ENCODE measurements at regions not wholly inside any gene's neighbourhood (a gene's known extent, or its start where the extent isn't known, plus 50 kb on each side); places are given as distances from the start of the nearest gene placed in this dataset.

DNA sequence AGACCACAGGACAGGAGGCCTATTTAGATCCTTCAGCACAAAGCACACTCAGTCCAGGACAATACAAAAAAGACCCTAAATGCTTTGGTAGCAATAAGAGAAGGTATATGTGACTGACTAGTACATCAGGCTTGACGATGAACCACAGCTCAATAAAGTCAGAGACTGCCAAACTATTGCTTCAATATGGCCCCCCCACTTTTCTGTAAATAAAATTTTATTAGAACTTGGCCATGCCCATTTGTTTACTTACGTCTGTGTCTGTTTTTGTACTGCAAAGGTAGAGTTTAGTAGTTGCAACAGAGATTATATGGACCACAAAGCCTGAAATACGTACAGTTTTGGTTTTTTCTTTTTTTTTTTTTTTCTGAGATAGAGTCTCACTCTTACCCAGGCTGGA lies 136.7 kb downstream of the IRS2 start:
- no peak overlapping the region for H3K27ac Mint-ChIP-seq

DNA sequence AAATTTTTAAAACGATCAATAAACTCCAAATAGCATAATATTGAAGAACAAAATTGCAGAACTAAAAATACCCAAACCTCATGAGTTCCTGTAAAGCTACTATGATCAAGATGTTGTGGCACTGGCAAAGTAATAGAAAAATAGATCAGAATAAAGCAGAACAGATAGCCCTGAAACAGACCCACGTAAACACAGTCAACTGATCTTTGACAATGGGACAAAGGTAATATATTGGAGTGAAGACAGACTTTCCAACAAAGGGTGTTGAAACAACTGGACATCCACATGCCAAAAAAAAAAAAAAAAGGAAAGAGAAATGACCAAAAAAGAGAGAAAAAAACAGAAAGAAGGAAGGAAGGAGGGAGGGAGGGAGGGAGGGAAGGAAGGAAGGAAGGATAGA lies 138.7 kb downstream of the IRS2 start:
- no peaks in the 10 kb centered on the region for H3K36me3 Mint-ChIP-seq (ENCODE audit: low read depth)

More for the DNA sequence above, 136.7 kb downstream of the IRS2 start:
- no peak for DNase-seq
- H3K36me3 Mint-ChIP-seq (ENCODE audit: low read depth) = no peaks in the 10 kb centered on the region
- H3K4me3 Mint-ChIP-seq = no peak overlapping the region
- no peaks in the 10 kb centered on the region for H3K4me1 Mint-ChIP-seq
- H3K9me3 ChIP-seq (ENCODE audit: control insufficient read depth, low read length, poor library complexity, severe bottlenecking) = no peaks in the 10 kb centered on the region
- ATAC-seq = no peak
- peaks cover 15% of the 10 kb centered on the region for H3K27me3 Mint-ChIP-seq

DNA sequence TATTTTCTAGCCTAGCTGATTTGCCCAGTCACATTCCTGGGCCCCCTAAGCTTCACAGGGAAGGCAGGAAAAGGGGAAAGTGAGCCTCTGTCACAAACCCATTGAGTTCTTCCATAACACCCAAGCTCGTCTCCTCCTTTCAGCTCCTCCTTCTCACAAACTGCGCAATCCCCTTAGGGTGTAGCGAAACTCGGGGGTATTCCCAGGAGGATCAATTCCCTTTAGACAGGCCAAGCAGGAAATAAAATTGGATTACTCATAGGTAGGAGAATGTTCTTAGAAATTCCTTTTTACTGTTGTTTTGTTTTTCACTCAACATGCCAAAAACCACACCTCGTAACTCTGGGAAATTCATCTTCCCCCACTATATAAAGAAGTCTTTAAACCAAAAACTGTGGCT lies 139.3 kb downstream of the IRS2 start:
- H3K27me3 Mint-ChIP-seq = peaks cover 10% of the 10 kb centered on the region
- no peaks in the 10 kb centered on the region for H3K4me1 Mint-ChIP-seq
- DNase-seq (no peak), ATAC-seq (no peak)
- no peaks in the 10 kb centered on the region for H3K9me3 ChIP-seq (ENCODE audit: control insufficient read depth, low read length, poor library complexity, severe bottlenecking)
- H3K4me3 Mint-ChIP-seq = no peak overlapping the region
- H3K27ac Mint-ChIP-seq = no peak overlapping the region
- no peaks in the 10 kb centered on the region for H3K36me3 Mint-ChIP-seq (ENCODE audit: low read depth)

More for the DNA sequence above, 138.7 kb downstream of the IRS2 start:
- Mint-ChIP-seq H3K4me1 (no peaks in the 10 kb centered on the region), H3K4me3 (no peak overlapping the region), H3K27ac (no peak overlapping the region), H3K27me3 (peaks cover 15% of the 10 kb centered on the region)
- ATAC-seq = no peak
- H3K9me3 ChIP-seq (ENCODE audit: control insufficient read depth, low read length, poor library complexity, severe bottlenecking) = no peaks in the 10 kb centered on the region
- DNase-seq = no peak

DNA sequence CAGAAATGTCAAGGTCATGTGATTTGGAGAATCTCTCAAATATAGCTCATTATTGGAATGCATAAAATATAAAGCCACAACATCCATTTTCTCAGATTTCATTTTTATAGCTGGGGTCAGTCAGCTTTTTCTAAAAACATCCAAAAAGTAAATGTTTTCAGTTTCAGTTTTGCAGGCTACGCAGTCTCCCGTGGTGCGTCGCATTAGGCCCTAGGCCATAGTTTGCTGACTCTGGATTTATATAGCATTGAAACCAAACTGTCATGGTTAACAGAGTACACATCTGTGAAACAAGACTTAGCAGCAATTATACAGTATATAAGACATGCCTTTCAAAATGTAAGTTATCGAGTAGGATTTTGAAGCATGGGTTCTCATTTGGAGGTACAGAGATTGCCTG lies 140.0 kb downstream of the IRS2 start:
- H3K27ac Mint-ChIP-seq = no peak overlapping the region
- no peak for DNase-seq
- peaks cover 4% of the 10 kb centered on the region for H3K27me3 Mint-ChIP-seq
- H3K4me3 Mint-ChIP-seq = no peak overlapping the region
- no peaks in the 10 kb centered on the region for H3K9me3 ChIP-seq (ENCODE audit: control insufficient read depth, low read length, poor library complexity, severe bottlenecking)
- no peaks in the 10 kb centered on the region for H3K4me1 Mint-ChIP-seq
- H3K36me3 Mint-ChIP-seq (ENCODE audit: low read depth) = peaks cover 2% of the 10 kb centered on the region
- ATAC-seq = no peak

DNA sequence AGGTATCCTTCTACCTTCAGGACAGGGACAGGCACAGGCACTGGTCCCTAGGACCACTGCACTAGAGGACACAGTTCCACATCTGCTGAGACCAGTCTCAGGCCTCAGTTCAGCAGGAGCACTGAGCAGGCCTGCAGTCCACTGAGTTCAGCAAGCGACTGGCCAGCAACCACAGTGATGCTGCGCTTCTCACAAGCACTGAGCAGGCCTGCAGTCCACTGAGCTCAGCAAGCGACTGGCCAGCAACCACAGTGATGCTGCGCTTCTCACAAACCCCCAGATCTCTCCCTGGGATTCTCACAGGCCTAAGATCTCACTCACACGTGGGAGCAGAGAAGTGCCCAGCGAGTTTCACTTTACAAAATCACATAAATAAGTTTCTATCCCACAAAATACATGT lies 140.6 kb downstream of the IRS2 start:
- no peak for ATAC-seq
- no peak for DNase-seq
- Mint-ChIP-seq H3K36me3 (ENCODE audit: low read depth) (peaks cover 2% of the 10 kb centered on the region), H3K27ac (no peak overlapping the region), H3K4me3 (no peak overlapping the region), H3K27me3 (no peaks in the 10 kb centered on the region), H3K4me1 (no peaks in the 10 kb centered on the region)
- H3K9me3 ChIP-seq (ENCODE audit: control insufficient read depth, low read length, poor library complexity, severe bottlenecking) = no peaks in the 10 kb centered on the region

DNA sequence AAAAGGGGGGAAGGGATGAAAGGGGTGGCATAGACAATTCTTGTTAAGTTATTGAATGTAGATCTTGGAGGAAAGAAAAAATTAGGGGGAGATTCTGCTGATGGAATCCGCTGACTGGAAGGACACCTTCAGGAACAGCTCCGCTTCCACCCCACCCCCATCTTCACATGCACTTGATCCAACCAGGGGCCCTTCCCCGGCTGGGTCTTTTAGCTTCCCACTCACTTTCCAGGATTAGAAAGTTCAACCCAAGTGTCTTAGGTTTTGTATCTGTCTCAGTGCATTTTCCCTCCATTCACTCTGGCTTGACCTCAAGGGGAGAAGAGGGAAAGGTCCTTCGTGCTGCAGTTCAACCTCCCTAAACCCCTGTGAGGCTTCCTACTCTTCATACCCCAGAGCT lies 141.4 kb downstream of the IRS2 start:
- H3K4me3 Mint-ChIP-seq = no peak overlapping the region
- no peak overlapping the region for H3K27ac Mint-ChIP-seq
- no peaks in the 10 kb centered on the region for H3K4me1 Mint-ChIP-seq
- peaks cover 2% of the 10 kb centered on the region for H3K36me3 Mint-ChIP-seq (ENCODE audit: low read depth)
- DNase-seq = no peak
- no peaks in the 10 kb centered on the region for H3K9me3 ChIP-seq (ENCODE audit: control insufficient read depth, low read length, poor library complexity, severe bottlenecking)
- ATAC-seq = no peak
- no peaks in the 10 kb centered on the region for H3K27me3 Mint-ChIP-seq

DNA sequence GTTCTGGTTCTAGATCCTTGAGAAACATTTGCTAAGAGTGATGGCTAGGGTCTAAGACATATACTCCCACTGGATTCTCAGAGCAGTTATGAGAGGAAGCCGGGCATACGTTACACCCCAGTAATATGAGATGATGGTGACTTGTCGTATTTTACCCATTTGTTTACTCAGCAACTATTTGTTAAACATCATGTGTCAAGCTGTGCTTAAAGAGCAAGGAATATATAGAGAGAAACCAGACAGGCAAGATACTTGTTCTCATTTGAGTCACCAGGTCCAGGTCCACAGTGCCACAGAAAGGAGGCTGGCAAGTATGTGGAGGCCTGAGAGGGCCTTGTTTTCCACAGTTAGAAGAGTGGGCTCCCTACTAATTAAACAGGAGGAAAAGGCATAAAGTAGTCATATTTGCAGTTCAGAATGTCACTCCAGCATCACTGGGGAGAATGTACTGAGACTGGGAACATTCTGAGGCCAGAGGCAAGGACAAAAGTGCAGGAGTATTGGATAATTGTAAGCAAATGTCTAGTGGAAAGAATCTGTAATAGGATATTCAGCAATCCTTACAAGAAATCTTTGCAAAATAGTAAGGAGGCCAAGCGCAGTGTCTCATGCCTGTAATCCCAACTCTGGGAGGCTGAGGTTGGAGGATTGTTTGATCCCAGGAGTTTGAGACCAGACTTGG lies 142.2 kb downstream of the IRS2 start:
- no peak for DNase-seq
- Mint-ChIP-seq H3K36me3 (ENCODE audit: low read depth) (peaks cover 2% of the 10 kb centered on the region), H3K4me1 (no peaks in the 10 kb centered on the region), H3K27me3 (no peaks in the 10 kb centered on the region), H3K4me3 (no peak overlapping the region), H3K27ac (no peak overlapping the region)
- no peak for ATAC-seq
- no peaks in the 10 kb centered on the region for H3K9me3 ChIP-seq (ENCODE audit: control insufficient read depth, low read length, poor library complexity, severe bottlenecking)

DNA sequence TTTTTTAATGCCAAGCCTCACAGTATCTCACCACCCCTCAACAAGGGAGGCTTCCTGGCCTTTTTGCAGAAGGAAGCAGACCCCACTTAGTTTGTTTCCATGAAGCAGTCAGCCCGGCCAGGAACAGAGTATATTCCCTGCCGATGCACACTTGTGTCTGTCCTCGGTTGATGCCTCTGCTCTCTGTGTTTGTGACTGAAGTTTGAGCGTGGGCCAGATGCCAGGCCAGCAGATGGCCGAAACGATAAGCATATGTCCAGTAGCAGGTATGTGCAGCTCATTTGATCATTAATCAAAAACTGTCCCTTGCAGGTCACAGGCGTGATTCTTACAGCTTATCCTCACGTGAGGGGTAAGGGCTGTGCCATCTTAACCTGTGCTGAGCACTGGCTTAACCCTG lies 144.0 kb downstream of the IRS2 start:
- Mint-ChIP-seq H3K27me3 (no peaks in the 10 kb centered on the region), H3K36me3 (ENCODE audit: low read depth) (peaks cover 2% of the 10 kb centered on the region), H3K4me3 (no peak overlapping the region), H3K4me1 (no peaks in the 10 kb centered on the region), H3K27ac (no peak overlapping the region)
- H3K9me3 ChIP-seq (ENCODE audit: control insufficient read depth, low read length, poor library complexity, severe bottlenecking) = peaks cover 3% of the 10 kb centered on the region
- DNase-seq = no peak
- no peak for ATAC-seq

DNA sequence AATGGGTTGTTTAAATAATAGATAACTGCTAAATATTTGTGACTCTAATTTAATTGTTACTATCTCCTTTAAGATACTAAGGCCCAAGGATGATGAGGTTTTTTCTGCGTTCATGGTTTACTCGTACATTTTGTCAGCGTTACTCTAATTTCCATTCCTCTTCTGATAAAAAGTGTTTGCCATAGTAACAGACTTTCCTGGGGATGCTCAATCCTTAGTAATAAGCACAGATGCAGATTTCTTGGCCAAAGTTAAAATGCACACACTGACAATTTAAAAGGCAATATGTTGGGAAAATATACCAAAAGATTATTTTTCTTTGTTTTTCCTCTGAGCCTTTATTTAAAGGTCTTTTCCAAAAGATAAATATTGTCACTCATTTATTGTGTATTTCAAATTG lies 149.6 kb downstream of the IRS2 start:
- H3K4me1 Mint-ChIP-seq = no peaks in the 10 kb centered on the region
- ATAC-seq = no peak
- peaks cover 3% of the 10 kb centered on the region for H3K9me3 ChIP-seq (ENCODE audit: control insufficient read depth, low read length, poor library complexity, severe bottlenecking)
- no peak overlapping the region for H3K27ac Mint-ChIP-seq
- no peak for DNase-seq
- no peaks in the 10 kb centered on the region for H3K27me3 Mint-ChIP-seq
- H3K36me3 Mint-ChIP-seq (ENCODE audit: low read depth) = no peaks in the 10 kb centered on the region
- no peak overlapping the region for H3K4me3 Mint-ChIP-seq

DNA sequence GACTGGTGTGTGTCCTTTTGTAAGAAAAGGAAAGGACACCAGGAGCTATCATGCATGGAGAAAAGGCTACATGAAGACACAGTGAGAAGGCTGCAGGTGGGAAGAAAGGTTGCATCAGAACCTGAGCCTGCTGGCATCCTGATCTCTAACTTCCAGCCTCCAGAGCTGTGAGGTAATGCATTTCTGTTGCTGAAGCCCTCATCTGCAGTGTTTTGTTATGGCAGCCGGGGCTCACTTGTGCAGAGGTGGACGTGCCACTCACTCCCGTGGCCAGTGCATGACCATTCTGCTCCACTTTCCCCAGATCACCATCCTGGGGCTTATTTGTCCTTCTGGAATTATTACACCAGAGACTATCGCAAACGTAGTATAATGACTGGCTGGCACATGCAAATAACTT lies 155.3 kb downstream of the IRS2 start:
- no peak for DNase-seq
- Mint-ChIP-seq H3K36me3 (ENCODE audit: low read depth) (no peaks in the 10 kb centered on the region), H3K4me3 (no peak overlapping the region), H3K27me3 (peaks cover 11% of the 10 kb centered on the region), H3K4me1 (peaks cover 3% of the 10 kb centered on the region), H3K27ac (no peak overlapping the region)
- H3K9me3 ChIP-seq (ENCODE audit: control insufficient read depth, low read length, poor library complexity, severe bottlenecking) = no peaks in the 10 kb centered on the region
- no peak for ATAC-seq

DNA sequence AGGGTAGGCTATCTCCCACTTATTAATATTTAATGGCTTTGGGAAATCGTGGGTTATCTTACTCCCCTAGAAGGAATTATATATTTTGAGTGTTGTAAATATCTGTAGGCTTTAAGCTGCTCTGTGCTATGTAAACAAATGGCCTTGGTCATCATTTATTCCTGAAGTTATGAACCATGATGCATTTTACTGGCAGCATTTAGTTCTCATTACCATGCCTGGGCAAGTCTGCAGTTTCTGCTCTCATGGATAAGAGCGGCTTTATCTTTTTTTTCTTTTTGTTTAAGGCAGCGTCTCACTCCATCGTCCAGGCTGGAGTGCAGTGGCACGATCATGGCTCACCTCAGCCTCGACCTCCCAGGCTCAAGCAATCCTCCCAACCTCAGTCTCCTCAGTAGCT lies 156.1 kb downstream of the IRS2 start:
- Mint-ChIP-seq H3K4me1 (peaks cover 3% of the 10 kb centered on the region), H3K27ac (no peak overlapping the region), H3K36me3 (ENCODE audit: low read depth) (no peaks in the 10 kb centered on the region), H3K27me3 (peaks cover 11% of the 10 kb centered on the region), H3K4me3 (no peak overlapping the region)
- H3K9me3 ChIP-seq (ENCODE audit: control insufficient read depth, low read length, poor library complexity, severe bottlenecking) = no peaks in the 10 kb centered on the region
- DNase-seq = no peak
- no peak for ATAC-seq

DNA sequence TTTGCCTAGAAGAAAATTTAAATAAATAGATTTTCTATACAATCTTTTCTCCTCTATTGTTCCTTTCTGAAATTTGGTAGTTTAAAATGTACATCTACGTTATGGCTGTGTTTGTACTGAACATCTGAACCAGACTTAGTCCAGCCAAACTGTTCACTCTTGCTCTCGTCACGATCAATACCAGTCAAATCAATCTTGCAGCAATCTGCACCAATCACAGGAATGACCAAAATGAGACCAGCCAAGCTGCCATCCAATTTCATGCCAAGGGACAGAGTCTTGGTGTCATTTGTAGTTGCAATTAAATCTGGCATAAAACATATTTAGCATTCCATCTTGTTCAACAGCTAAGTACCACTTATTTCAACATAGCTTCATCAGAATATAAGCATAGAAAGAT lies 156.6 kb downstream of the IRS2 start:
- no peaks in the 10 kb centered on the region for H3K9me3 ChIP-seq (ENCODE audit: control insufficient read depth, low read length, poor library complexity, severe bottlenecking)
- no peak for DNase-seq
- Mint-ChIP-seq H3K4me3 (no peak overlapping the region), H3K27ac (no peak overlapping the region), H3K36me3 (ENCODE audit: low read depth) (no peaks in the 10 kb centered on the region), H3K4me1 (peaks cover 3% of the 10 kb centered on the region), H3K27me3 (peaks cover 11% of the 10 kb centered on the region)
- no peak for ATAC-seq

DNA sequence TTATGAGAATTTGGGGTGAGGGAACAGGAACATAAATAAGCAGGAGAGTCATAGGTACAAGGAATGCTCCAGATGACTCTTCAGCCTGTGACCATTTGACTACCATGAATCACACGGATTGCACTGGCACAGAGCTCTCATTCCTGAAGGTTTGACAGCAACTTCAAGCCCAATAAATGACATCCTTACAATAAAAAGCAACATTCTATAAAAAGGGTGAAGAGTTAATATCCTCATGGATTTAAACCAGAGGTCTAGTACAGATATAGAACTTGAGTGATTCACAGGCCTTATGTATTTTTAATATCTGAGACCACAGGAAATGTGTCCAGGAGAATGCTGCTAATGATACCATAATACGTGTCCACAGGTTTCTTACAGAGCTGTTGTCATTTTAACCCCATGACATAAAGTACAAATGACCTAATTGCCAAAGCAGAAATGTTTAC lies 158.1 kb downstream of the IRS2 start:
- no peak for ATAC-seq
- no peak overlapping the region for H3K27ac Mint-ChIP-seq

DNA sequence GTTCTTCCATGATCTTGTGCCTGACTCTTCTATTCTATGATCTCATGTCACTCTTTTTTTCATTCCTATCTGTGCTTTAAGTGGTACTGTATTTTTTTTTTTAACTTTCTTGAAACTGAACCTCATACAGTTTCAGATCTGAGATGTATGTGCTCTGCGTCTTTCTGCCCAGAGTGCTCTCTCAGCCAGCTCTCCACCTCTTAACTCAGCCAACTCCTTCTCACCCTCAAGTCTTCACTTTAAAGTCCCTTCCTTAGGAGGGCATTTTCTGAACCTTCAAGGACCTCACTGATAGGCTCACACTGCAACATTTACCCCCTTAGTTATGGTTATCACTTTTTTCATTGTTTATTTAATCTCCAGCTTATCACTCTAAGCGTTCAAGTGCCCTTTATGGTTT lies 158.7 kb downstream of the IRS2 start:
- ATAC-seq (no peak), DNase-seq (no peak)
- Mint-ChIP-seq H3K27ac (no peak overlapping the region), H3K4me1 (peaks cover 3% of the 10 kb centered on the region), H3K27me3 (peaks cover 11% of the 10 kb centered on the region), H3K36me3 (ENCODE audit: low read depth) (no peaks in the 10 kb centered on the region), H3K4me3 (no peak overlapping the region)
- H3K9me3 ChIP-seq (ENCODE audit: control insufficient read depth, low read length, poor library complexity, severe bottlenecking) = no peaks in the 10 kb centered on the region

More for the DNA sequence above, 158.1 kb downstream of the IRS2 start:
- H3K36me3 Mint-ChIP-seq (ENCODE audit: low read depth) = no peaks in the 10 kb centered on the region
- H3K27me3 Mint-ChIP-seq = peaks cover 11% of the 10 kb centered on the region
- H3K4me1 Mint-ChIP-seq = peaks cover 3% of the 10 kb centered on the region
- no peaks in the 10 kb centered on the region for H3K9me3 ChIP-seq (ENCODE audit: control insufficient read depth, low read length, poor library complexity, severe bottlenecking)
- no peak overlapping the region for H3K4me3 Mint-ChIP-seq
- no peak for DNase-seq
